ENCODE measurements at regions not wholly inside any gene's neighbourhood (a gene's known extent, or its start where the extent isn't known, plus 50 kb on each side); places are given as distances from the start of the nearest gene placed in this dataset.

- TF ChIP-seq CTCF (IDR thresholded peaks at IDR 0.05; ENCODE audit: insufficient read depth, low read length) (no peak), REST (IDR thresholded peaks at IDR 0.05; ENCODE audit: insufficient replicate concordance, low read depth) (no peak), POLR2AphosphoS5 (IDR thresholded peaks at IDR 0.05; ENCODE audit: low read depth) (no peak), SPI1 (IDR thresholded peaks at IDR 0.05; ENCODE audit: borderline replicate concordance, low read depth) (no peak), GABPA (IDR thresholded peaks at IDR 0.05; ENCODE audit: low read depth) (no peak)
Measured at GRCh38 chr4:27187786-27188185, 327.1 kb downstream of the STIM2 start.

Data from HL-60 (cell line).